HG03571 (cell line): ENCODE measurements at regions not wholly inside any gene's neighbourhood (a gene's known extent, or its start where the extent isn't known, plus 50 kb on each side); places are given as distances from the start of the nearest gene placed in this dataset.

ENCODE experiments used
- ATAC-seq: cut with Tn5 transposase; IDR thresholded peaks from one replicate; pipeline ENCODE4 v1.9.1; 2021; ENCODE audit not compliant: unreplicated experiment

DNA sequence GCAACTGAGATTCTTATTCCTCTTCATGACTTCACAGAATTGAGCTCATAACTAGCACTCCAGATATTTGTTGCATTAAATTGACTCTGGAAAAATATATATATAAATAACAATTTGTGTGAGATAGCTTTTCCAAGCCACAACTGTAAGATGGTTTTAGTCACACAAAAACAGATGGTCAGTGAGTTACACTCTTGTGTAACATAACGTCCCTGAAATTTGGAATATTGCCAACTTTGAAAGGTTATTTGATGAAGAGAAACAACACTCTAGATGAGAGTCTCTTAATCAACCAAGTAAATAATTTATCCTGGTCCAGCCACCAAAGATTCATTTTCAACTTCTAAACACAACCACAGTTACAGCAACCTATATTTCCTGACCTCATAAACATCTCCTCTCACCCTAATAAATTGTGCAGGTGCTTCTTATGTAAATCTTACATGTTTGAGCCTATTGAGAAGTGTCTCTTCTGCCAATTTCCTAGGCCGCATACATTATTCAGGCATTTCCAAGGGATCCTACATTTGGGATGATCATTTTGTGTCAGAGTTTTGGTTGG is 84.9 kb upstream of the ACP3 start:
- peak; percentile 50 for ATAC-seq

GRCh38 chr3:132236701-132237651 is 80.2 kb upstream of the ACP3 start:
- peak; percentile 84 for ATAC-seq

DNA sequence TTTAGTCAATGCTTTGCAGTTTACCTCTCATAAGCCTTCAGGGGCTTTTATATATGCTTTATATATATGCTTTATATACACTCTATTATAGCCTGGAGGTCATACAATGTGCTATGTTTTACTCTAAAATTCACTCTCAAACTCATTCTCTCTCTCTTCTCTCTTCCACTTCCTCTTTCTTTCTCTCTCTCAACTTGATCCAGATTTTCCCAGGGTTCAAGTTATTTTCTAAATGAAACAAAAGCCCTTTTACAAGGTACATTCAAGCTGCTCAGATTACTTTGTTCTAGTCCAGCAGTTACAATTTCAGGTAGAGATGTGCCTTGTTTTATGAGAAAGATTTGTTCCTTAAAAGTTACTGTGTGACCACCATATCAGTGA is 79.6 kb upstream of the ACP3 start:
- no peak for ATAC-seq

DNA sequence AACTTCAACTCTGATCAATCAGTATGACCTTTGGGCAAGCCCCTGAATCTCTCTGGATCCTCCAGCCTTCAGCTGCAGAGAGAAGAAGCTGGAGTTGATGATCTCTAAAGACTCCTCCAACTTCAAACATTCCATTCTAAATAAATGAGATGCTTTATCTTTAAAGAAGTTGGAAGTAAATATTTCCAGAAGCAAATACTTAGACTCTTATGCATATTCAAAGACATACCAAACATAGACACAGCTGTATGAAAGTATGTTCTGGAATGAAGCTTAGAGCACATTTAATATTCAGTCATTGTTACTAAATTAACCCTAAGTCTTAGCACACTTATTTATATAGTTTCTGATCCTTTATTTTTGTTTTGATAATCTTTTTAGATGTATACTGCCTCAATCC is 77.6 kb upstream of the ACP3 start:
- no peak for ATAC-seq

DNA sequence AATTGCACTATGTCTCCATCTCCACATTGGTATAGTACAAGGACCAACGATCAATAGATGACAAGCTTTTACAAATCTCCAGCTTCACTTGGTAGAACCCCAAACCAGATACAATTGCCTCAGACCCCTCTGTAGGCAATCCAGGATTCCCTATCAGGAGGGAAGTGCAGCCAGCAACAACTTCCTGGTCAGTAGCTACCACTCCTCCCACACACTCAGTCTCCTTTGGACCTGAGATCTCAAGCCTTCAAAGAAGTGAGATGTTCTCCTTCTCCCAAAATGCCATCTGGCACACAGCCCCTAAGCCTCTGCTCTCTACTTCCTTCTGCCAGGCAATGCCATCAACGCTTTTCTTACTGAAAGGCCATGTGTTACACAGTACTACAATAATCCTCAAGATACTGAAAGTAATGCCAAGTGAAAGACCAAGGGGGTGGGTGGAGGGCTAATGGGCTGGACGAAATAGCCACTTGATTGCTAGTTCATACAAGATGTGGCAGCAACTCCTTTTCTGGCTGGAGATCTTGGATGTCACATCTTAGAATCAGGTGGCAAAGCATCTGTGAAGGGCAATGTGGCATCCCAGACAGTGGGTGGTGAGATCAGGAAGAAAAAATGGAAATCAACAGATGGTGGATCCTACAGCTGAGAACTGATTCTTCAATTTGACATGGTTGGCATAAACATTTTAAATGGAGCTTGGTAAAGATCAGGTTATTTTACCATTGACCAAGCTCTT is 75.3 kb upstream of the ACP3 start:
- ATAC-seq: no peak

DNA sequence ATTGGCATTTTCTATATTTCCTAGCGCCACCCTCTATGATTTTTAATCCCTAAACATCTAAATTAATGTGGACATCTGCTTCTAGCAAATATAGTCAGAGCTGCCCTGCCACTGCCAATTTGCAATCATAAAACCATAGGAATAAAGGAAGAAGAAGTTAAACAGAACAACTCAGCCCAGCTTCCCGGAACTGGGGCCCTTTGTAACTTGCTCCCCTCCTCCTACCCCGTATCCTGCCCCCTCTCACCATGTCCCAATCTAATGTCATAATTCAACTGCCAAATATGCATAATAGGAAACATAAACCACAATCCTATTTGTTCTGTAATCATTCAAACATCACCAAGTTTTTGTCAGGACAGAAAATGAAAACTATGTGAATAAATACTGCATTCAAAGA is 74.4 kb upstream of the ACP3 start:
- ATAC-seq: no peak

DNA sequence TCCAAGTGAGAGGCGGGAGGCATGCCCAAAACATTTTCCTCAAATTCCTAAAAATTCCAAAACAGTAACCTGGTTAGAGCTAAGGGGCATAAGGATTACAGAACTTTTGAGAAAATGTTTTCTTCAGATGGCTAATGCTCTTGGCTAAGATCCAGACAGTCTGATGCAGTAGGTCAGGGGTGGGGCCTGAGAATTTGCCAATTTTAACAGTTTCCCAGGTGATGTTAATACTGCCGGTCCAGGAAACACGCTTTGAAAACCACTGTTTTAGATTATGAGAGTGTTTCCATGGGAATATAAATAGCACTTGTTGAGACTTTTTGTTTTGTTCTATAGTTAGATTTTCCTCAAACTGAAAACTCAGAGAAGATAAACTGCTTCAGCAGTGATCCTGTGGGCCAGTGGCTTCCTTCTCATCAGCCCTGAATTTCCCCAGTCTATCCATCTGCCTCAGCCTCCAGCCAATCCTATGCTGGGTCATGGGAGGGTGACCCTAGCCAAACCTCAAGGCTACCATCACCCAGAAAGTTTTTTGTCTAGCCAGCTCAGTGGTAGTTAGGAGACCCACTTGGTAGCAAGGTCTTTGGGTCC is 71.6 kb upstream of the ACP3 start:
- no peak for ATAC-seq

DNA sequence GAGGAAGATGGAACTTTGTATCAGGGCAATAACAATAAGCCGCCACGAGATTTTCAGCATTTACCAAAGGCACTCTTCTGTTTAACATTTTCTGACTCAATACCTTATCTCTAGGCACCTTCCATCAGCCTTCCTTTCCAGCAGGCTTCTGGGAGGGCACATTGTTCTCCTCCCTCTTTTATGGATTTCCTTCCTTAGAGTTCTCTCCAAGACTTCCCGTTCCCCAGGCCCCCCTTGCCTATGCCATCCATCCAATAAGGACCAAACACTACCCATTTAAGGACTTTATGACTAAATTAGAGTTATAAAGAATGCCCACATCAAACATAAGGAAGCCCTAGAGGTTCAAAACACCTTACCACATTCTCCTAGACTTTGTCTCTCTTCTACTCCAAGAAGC is 71.0 kb upstream of the ACP3 start:
- ATAC-seq: no peak

DNA sequence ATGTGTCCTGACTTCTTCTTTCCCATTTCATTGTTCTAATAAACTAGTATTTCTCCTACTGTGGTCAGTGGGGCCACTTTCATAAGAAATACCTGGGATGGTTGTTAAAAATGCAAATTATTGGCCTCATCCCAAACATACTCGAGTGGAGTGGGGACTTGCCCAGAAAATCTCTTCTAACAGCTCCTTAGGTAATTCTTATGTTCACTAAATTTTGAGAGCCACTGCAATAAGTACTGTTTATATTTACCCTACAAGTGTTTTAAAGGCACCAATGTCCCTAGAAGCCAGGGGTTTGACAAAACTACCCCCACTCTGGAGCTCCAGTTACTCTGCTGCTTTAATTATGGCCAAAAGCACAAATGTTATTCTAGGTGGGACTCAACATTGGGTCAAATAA is 70.0 kb upstream of the ACP3 start:
- ATAC-seq: no peak

DNA sequence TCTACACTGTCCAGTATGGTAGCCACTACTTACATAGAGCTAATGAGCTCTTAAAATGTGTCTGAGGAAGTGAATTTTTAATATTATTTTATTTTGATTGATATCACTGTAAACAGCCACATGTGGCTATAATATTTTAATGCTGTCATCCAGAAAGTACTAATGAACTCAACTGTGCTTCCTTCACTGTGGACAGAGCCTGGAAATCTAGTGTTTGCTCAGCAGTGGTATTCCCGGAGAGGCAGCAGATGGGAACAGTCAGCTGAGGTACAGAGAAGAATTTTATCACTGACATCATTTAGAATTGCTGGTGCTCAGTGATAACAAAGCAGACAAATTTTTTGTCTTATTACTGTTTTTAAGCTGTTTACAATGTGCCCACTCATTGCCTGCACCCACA is 68.7 kb upstream of the ACP3 start:
- ATAC-seq: no peak

DNA sequence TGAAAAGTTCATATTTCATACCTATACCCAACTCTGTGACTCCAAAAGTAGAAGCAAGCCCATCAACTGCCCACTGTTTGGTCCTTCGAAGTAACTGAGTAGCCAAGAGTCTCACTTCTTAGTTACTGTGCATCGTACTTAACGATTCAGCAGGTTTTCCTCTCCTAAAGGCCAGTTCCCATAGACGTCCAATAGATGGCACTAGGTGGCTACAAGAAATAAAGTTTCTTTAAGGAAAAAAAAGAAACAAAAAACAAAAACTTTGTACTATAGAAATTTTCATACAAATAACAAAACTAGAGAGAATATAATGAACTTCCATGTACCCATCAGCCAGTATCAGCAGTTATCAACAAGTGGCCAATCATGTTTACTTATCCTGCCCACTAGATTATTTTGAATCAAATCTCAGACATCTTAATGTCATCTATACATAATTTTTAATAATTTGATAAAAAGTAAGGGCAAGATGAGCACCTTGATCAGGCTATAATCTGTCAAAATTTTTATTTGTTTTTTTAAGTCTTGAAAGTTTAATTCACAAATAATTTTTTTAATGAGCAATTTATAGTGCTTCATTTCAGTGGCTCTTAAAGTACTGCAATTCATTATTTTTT is 63.8 kb upstream of the ACP3 start:
- peak; percentile 53 for ATAC-seq

DNA sequence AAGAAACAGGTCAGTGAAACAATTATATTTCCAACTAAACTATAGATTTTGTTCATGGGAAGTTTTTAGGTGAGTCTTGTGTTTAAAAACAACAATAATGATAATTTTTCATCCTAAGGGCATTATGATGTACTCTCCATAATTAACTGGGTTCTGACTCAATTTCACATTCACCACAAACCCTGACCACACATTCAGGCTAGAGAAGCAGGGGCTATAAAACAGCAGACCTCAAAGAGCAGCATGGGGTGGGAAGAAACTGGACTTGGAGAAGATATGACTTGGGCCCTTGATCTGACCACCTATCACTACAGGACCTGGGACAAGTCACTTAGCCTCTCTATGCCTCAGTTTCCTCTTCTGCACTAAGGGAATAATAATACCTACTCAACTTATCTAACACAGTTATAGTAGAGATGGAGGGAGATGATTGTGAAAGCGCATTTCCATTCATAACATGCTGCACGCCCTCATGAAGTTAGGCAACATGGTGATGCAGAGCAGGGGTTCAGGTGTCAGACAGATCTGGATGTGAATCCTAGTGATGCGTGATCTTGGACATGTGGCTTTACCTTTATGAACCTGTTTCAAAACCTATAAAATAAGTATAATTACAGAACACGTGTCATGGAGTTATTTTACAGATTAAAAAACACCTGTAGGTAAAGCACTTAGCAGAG is 63.0 kb upstream of the ACP3 start:
- no peak for ATAC-seq

DNA sequence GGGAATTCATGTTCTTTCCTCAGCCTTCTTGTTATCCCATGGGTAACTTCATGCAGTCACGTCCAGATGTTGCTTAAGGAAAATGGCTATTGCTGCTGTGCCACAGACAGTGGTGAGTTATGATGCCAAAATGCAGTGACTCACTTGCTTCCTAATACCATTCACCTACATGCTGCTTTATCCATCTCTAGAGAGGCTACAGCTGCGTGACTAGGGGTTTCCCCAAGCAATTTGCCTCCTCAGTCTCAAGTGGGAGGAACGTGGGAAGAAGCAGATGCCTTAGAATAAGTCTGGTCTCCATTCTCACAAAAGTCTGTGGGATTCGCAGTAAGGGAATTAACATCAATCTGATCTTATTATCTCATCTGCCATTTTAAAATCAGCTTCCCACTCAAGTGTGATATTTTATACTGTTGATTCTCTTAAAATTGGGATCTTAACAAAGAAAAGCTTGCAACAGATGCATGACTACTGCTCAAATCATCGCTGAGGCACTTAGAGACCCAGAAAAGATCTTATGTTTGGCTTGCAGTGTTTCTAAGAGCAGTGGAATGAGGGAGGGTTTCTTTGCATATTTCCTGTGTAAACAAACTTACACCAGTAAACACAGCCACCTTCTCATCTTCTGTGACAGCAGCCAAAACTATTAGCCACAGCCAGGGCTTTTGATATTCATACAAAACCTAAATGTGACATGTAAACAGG is 62.0 kb upstream of the ACP3 start:
- ATAC-seq: no peak

GRCh38 chr3:132256989-132257388 is 60.2 kb upstream of the ACP3 start:
- ATAC-seq: no peak

DNA sequence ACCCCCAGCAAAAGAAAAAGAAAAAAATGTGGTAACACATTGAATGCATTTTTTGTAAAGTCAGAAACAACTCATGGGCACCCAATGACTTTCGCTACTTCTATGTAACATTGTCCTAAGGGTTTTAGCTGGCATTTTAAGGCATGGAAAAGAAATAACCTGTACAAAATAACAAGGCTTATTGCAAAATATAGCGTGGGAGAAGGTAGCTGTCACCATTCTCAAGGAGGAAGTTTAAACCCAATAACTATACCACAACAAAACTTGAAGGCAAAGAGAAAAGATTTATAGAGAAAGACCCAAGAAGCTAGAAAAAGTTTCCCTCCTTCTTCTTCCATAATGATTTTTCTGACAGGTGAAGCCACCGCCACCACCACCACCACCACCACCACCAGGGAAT is 55.7 kb upstream of the ACP3 start:
- ATAC-seq: no peak

GRCh38 chr3:132262305-132262704 is 54.9 kb upstream of the ACP3 start:
- ATAC-seq: no peak

GRCh38 chr3:132262956-132263355 is 54.3 kb upstream of the ACP3 start:
- no peak for ATAC-seq

- no peak for ATAC-seq
These were observed 52.2 kb upstream of the ACP3 start for GRCh38 chr3:132265028-132265427.

GRCh38 chr3:132265488-132265887 is 51.7 kb upstream of the ACP3 start:
- no peak for ATAC-seq

DNA sequence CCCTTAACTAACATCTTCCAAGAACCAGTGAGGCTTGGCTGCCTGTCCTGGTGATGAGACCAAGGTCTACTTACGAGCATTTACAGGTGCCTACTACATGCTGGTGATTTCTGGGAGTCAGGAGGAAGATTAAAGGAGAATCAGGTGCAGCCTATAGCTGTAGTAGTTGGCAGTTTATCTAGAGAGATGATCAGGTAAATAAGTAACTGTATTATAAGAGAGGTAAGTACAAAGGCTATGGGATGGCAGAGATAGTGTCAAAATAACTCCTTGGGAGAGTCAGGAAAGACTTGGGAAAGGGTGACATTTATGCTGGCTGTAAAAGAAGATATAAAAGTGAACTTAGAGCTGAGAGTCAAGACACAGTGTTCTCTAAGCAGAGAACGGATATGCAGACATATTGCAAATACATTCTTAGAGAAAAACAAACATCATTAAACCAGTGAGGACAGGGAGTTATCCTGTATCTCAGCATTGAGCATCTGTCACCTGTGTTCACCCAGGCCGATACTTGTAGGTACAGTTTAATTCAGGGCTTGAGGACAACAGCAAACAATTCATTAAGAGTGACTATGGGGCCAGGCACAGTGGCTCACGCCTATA is 49.7 kb upstream of the ACP3 start:
- no peak for ATAC-seq
